ENCODE measurements at regions not wholly inside any gene's neighbourhood (a gene's known extent, or its start where the extent isn't known, plus 50 kb on each side); places are given as distances from the start of the nearest gene placed in this dataset.
"Not testable (repeated sequence)": the region's sequence is repeated elsewhere in the genome, so short reads cannot be mapped to it uniquely, and the experiment has no call there.

GRCh38 chr6:91190041-91190440 is 603.2 kb upstream of the MAP3K7 start:
- H3K14ac ChIP-seq (ENCODE audit: insufficient read length); H3K27ac ChIP-seq (ENCODE audit: low read depth, low read length); H3K9ac ChIP-seq (replicated peaks in 1 of 4; ENCODE audit: extremely low read depth in 1 of 4, low read depth in 3 of 4, low read length in 3 of 4); H4K91ac ChIP-seq (replicated peaks; ENCODE audit: insufficient read length, low read length); H3K9me3 ChIP-seq (ENCODE audit: insufficient read depth in 2 of 2, low read depth in 1 of 2, low read length in 1 of 2); H3K27me3 ChIP-seq (replicated peaks in 1 of 4; ENCODE audit: control insufficient read depth in 3 of 4, extremely low read depth in 1 of 4, insufficient read depth in 3 of 4, low read length in 3 of 4); H3K4ac ChIP-seq (replicated peaks; ENCODE audit: insufficient read length, low read depth, low read length); H2AFZ ChIP-seq (ENCODE audit: low read length); H2BK120ac ChIP-seq (replicated peaks; ENCODE audit: low read depth, low read length); H3K36me3 ChIP-seq (ENCODE audit: control insufficient read depth in 2 of 4, insufficient read depth in 4 of 4, low read length in 3 of 4); H3K79me2 ChIP-seq (ENCODE audit: control insufficient read depth in 1 of 2, insufficient read depth in 2 of 2, low read length in 2 of 2); H3K4me2 ChIP-seq (ENCODE audit: insufficient read depth in 1 of 2, low read depth in 2 of 2, low read length in 2 of 2); H3K23ac ChIP-seq (ENCODE audit: insufficient read length); H2BK15ac ChIP-seq (ENCODE audit: low read length); POLR2A ChIA-PET (ENCODE audit: partially characterized antibody); H2AK5ac ChIP-seq (ENCODE audit: low read depth, low read length); H2BK5ac ChIP-seq (ENCODE audit: low read depth, low read length); H4K20me1 ChIP-seq (replicated peaks in 1 of 2; ENCODE audit: control insufficient read depth in 1 of 2, insufficient read depth in 2 of 2, low read length in 2 of 2); H3K56ac ChIP-seq (replicated peaks; ENCODE audit: insufficient read length, low read depth, low read length); H3K23me2 ChIP-seq (ENCODE audit: low read depth, low read length); H2BK20ac ChIP-seq (ENCODE audit: low read length); H3K4me3 ChIP-seq (ENCODE audit: extremely low read depth in 1 of 4, insufficient read depth in 2 of 4, low read depth in 3 of 4, low read length in 4 of 4); H2BK12ac ChIP-seq (ENCODE audit: low read depth, low read length); H3K18ac ChIP-seq (ENCODE audit: extremely low read depth, low read length); DNase-seq (ENCODE audit: low read depth in 1 of 2, low spot score in 2 of 2); H3K4me1 ChIP-seq (replicated peaks in 1 of 4; ENCODE audit: control insufficient read depth in 3 of 4, insufficient read depth in 4 of 4, low read length in 3 of 4); FAIRE-seq; H4K5ac ChIP-seq (ENCODE audit: insufficient read length, low read depth, low read length); H3K79me1 ChIP-seq (ENCODE audit: low read depth, low read length); H4K8ac ChIP-seq (ENCODE audit: extremely low read depth, insufficient read depth, low read length): not testable (repeated sequence)
- CTCF ChIA-PET (ENCODE audit: partially characterized antibody): interaction anchor here (1.2 kb wide), 1 partner anchor 12 kb away, joined by 3 read pairs; no protein-coding TSS in a partner anchor
- 82% methylated on average over 3 of the region's 3 CpGs; no CpG with 5 or more reads in 1 of the 2 experiments for WGBS, 2 experiments (ENCODE audit: extremely low coverage in 1 of 2, insufficient coverage in 1 of 2, insufficient read length in 1 of 2, insufficient replicate concordance in 2 of 2, low coverage in 1 of 2, low lambda C conversion rate in 2 of 2, missing lambda C conversion rate in 1 of 2)

Measured in H1 (cell line).